GM21723 (cell line): ENCODE measurements at regions not wholly inside any gene's neighbourhood (a gene's known extent, or its start where the extent isn't known, plus 50 kb on each side); places are given as distances from the start of the nearest gene placed in this dataset.

Source experiments
- ATAC-seq: cut with Tn5 transposase; IDR thresholded peaks from one replicate; pipeline ENCODE4 v1.9.1; 2021; ENCODE audit warnings: mild to moderate bottlenecking, moderate library complexity; ENCODE audit not compliant: unreplicated experiment

DNA sequence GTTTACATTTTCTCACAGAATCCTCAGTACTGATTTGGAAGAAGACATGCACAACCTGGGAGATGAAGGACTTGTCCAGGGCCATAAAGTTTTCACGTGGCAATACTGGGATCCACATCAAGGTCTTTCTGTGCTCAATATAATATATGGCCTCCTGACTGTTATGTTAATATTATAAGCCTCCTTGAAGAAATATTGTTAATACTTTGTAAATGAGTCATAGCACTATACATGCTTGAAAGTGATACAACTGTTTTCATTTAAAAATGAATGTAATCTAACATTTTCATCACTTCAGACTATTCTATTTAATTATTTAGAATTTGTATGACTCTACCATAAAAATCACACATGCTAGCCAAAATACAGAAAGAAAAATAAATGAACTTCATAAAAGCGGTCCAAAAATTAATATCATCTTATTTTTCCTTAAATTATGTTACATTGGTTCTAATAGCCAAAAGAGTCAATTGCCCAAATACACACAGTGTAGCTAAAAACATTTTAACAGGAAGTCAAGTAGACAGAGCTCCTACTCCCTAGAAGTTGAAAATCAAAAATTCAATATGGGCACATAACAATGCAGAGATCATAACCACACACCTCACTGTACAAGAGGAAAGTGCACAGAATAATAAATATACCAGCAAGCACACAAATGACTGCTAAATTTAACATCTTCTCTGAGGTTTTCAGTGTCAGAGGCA, 188.0 kb upstream of the HDDC2 start:
- ATAC-seq = no peak

DNA sequence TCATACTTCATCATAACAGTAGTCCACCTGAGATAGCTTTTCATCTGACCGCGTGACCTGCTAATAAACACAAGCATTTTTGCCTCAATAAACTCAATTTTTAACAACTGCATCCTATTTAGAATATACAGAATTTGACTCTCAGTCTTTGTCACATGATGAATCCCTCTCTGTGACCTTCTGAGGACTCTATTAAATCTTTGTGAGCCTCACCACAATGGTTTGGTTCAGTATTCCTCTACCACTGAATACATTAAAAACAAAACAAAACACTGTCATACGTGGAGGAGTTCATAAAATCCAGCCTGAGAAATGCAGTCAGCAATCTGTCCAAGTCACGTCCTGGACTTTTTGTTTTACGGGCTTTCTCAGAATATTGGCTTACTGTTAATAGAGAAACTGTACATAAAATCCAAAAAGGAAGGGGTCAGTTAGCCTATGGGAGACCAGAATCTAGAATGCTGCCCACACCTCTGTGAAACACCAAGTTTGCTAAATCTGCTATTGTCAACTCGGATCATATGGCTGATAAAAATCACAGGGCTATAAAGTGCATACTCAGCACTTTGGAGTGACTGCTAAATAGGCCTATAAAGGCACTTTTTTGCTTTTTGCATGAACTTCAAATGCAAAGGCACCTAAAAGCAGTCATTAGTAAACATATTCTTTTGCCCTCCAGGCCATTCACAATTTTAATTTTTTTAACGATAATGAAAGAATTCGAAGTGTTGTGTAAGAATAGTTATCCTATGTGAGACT, 190.3 kb upstream of the HDDC2 start:
- ATAC-seq = no peak

DNA sequence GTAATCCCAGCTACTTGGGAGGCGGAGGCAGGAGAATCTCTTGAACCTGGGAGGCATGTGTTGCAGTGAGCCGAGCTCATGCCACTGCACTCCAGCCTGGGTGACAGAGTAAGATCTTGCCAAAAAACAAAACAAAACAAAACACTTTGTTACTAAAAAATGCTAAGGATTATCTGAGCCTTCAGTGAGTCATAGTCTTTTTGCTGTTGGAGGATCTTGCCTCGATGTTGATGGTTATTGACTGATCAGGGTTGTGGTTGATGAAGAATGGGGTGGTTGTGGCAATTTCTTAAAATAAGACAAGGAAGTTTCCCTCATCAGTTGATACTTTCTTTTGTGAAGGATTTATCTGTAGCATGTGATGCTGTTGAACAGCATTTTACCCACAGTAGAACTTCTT, 196.8 kb upstream of the HDDC2 start:
- no peak for ATAC-seq

DNA sequence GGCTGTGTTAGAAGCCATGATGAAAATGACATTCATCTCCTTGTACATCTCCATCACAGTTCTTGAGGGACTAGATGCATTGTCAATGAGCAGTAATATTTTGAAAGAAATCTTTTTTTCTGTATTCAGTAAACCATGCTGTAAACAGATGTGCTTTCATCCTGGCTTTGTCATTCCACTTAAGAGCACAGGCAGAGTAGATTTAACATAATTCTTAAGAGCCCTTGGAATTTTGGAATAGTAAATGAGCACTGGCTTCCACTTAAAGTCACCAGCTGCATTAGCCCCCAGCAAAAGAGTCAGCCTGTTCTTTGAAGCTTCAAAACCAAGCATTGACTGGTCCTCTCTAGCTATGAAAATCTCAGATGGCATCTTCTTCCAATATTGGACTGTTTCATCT, 197.8 kb upstream of the HDDC2 start:
- ATAC-seq = no peak

DNA sequence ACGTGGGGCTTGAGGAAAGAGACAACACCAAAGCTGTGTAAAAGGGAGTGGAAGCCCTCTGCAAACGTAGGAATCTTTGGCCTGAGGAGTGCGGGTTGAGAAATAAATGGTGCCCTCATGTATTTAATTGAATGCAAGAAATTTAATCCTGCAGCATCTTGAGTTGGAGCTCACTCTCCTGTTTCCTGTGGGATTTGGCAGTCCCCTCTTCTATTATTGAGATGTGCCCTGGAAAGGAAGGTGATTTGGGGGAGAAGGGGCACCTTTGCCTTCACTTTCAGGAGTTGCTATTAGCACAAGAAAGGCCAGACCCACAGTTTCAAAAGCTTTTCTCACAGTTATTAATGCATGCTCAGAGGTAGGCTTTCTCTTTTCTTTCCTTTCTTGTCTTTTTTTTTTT, 201.4 kb upstream of the HDDC2 start:
- no peak for ATAC-seq

DNA sequence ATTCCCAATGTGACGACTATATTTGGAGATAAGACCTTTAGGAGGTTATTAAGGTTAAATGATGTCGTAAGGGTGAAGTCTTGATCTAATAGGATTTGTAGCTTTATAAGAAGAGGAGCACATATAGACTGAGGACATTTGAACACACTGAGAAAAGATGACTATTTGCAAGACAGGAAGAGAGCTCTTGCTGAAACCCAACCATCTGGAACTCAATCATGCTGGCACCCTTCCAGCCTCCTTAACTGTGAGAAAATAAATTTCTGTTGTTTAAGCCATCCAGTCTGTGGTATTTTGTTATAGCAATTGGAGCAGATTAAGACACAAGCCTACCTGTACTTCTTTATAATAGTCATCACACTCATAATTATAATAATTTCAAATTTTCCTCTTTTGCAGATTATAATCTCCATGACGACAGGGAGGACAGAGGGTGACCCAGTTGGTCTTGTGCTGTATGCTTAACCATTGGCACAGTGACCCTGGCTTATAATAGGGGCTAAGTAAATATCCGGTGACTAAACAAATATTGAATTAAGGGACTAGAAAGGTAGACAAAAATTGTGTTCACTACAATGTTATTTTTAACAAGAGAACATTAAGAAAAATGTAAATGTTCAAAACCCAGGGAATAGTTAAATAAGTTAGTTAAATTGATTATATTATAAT, 206.4 kb upstream of the HDDC2 start:
- no peak for ATAC-seq

DNA sequence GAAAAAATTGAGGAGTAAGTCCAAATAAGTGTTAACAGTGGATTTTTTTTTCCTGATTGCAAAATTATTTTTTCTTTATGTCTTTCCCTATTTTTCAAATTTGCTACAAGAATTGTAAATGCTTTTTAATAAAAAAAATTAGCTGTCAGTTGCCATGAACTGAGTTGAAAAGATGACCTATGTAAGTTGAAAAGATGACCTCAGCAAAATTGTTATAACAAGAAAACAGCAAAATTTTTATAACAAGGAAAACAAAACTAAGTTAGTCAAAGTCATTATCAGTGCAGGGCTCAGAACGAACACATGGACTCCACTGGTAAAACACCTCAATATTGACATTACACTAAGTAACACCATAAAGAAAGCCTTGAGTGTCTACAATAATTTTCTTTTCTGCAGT, 207.0 kb upstream of the HDDC2 start:
- ATAC-seq = no peak

DNA sequence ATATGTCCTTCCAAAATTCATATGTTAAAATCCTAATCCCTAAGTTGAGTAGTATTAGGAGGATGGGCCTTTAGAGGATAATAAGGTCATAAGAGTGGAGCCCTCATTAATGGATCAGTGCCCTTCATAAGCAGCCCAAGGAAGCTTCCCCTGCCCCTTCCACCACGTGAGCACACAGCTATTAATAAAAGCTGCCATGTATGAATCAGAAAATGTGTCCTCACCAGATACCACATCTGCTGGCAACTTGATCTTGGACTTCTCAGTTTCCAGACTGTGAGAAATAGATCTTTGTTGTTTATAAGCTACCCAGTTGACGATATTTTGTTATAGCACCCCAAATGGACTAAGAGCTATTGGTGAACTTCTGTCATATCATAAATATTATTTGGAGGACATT, 207.7 kb upstream of the HDDC2 start:
- no peak for ATAC-seq

DNA sequence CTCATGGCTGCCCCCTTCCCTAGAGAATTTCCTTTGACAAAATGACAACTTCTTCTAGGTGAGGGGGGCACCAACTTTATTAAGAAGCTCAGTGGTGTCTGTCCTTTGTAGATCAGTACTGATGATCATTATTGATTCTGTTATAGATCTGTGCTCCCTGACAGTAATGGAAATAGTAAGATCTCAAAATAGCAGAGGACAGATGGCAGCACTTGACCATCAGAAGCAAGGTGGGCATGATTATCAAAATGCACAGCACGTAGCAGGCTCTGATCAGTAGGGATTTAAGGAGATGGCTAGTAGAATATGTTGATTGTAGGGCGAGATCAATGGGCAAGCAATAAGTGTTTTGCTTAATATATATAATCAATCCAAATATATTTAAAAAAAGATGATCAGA, 208.6 kb upstream of the HDDC2 start:
- ATAC-seq = no peak

DNA sequence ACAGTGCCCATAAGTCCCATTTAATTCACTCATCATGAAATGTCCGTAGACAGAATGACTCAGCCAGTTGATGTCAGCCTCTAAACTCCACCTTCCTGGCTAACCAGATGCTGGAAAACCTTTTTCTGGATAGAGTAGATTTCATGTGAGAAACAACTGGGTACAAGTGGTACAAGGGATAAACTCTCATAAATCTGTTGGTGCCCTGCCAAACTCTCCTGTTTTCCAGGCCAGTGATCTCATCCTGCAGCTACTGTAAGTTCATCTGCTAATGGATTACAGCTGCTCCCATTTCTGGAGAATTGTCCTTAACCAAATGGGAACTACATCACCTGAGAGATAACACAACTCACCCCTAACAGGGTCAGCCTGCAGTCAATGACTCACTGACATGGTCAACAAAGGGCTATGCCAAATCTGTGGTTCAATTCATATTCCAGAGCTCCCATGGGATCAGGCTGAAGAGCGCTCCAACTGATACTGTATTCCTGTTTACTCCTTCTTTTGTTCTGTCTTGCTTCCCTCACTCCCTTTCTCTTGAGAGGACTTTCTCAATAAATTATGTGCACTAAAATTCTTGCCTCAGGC, 210.1 kb upstream of the HDDC2 start:
- ATAC-seq = no peak

DNA sequence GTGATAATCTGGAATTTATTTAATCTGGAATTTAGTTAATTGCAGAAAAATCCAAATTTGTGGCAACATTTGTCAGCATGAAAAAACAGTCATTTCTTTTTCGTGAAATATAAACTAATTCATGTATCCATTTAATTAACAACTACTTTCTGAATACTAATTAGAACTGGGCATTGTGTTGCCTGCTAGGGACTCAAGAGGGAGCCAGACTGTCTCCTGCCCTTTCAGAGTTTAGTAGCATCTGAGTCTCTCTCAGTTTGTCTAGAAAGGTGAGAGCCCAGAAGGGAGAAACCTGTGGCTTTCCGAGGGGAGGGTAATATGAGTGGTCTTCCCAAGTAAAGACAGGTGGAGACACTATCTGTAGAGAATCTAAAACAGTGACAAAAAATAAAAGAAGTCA, 210.9 kb upstream of the HDDC2 start:
- ATAC-seq = peak; percentile 81

DNA sequence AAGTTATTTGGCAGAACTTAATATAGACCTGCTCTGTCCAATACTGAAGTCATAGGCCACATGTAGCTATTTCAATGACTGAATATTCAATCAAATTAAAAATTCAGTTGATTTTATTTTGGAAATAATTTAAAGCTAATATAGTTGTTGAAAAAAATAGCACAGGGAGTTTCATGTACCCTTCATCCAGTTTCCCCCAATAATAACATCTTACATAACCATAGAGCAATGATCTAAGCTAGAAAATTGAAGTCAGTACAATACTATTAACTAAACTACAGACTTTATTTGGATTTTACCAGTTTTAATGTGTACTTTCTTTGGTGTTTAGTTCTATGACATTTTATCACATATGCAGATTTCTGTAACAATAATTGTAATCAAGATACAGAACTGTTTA, 212.2 kb upstream of the HDDC2 start:
- no peak for ATAC-seq

DNA sequence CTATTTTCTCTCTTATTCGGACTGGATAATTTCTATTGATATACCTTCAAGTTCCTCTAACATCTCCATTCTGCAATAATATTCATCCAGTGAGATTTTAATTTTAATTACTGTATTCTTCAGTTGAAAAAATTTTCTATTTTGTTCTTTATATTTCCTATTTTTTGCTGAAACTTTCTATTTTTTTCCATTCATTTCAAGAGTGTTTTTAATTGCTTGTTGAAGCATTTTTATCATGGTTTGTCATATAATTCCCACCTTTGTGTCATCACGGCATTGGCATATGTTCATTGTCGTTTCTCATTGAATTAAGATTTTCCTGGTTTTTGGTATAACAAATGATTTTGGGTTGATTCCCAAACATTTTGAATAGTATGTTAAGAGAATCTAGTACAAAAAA, 214.9 kb upstream of the HDDC2 start:
- no peak for ATAC-seq

DNA sequence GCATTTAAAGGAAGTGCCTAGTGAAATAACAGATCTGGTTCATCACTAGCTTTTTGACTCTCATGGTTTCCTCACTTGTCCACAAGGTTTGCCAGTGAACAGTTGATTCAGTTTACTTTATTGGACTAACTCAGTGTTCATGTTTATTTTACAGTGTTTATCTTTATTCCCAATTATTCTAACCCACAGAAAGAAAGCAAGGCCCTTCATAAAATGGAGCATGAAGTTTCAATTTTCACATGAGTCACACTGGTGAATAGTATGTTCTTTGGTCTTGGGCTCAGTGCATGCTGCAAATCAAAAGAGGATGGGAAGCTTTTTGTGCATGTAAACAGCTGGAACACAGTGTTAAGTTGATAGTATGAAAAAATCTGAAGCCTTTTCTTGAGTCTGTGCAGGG, 217.6 kb upstream of the HDDC2 start:
- no peak for ATAC-seq

DNA sequence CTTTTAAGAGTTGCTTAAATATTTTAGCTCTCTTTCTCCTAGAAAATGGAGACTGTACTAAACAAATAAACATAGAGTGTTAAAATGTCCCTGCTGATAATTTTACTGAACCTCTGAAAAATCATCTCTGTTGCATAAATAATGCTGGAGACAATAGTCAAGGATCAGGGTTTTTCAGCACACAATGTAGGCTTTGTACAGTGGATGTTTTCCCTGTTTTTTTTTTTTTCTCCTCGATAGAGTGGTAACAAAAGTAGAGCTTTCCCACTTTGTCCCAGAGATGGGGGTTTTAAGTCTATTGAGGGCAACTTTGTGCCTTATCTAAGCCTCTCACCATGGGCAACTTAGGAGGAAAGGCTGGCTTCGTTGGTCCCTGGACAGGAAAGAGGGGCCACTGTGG, 222.6 kb upstream of the HDDC2 start:
- ATAC-seq = no peak

DNA sequence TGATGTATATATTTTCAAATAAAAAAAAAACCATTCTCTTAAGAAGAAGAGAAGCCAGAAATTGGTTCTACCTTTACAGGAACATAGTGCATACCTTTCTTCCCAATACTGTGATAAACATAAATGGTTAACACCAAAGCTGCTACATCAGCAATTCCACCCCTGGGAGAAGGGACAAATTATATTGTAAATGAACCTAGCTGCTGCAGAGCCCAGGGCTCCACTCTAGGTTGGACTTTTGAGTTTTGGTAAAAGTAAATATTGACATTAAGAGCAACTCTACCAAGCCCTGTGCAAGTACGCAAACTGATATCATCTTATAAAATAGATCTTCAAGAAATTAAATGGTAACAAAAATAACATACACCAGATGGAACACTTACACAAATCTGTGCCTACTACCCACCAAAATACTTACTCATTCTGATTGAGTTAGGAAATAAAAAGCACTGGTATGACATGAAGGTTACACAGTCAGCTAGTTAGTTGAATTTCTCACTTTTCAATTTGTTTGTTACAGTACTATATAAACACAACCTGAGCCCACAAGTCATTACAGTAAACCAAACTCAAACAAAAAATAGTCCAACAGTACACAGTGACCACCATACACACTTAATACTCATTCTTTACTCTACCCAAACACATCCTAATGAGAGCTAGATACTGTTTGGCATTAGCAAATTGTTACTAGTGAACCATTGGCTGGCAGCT, 223.3 kb upstream of the HEY2 start:
- no peak for ATAC-seq

DNA sequence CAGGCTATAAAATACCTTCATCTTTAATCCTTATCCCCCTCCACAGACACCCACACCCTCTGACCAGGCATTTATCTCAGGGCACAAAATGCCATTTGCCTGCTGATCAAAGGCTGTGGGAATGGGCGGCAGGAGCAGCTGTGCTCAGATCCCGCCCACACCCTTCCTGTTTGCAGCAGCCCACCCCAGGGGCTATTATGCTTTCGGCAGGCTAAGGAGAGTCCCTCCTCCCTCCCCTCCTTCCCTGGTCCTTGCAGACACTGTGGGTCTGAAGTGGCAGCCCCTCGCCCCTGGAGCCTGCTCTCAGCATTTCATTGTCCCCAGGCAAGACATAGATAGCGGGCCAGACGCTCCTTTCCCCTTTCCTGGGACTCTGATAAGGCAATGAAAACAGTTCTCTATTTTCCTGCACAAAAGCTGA, 220.8 kb upstream of the HEY2 start:
- ATAC-seq = no peak

DNA sequence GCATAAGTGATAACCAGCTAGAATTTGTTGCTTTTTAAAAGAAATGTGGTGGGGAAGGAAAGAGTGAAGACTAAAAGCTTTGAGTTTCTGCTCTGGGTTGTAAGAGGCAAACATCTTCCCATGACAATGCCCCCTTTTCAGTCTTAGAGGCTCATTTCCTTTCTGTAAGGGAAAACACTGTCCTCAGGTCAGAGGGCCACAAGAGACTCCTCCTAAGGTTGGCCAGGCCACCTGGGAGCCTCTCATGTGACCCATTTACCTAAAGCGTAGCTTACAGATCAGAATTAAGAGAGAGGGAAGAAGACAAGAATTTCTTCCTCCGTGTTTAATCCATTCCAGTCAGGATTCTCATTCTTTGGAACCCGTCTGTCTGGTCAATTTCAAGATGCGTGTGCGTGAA, 220.4 kb upstream of the HEY2 start:
- ATAC-seq = no peak

DNA sequence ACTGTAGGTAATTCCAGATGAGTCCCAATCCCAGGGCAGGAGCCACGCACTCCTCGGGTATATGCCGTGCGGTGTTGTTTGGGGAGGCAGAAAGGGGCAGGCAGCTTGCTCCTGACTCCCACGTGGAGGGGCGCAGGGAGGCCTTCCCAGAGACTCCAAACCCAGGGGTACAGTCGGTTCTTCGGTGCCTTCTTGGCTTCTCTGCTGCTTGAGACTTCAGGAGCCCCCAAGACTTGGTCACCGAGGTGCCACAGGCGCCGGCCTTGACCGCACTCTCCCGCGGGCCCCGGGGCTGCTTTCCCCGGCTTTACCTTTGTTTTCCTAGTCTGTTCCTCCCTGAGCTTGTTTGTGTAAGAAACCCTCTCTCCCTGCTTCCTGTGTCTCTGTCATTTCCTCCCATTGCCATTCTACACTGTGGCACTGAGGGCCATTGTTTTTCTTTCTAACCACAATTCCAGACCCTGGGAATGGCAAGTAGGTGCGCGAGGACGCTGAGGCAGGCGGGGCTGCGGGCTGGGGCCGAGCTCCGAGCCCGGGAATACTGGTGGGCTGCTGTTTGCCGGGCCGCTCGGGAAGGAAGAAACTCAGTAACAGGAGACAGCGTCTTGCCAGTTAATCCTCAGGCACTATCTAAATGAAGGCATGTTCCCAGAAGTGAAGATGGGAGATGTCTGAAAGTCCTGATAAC, 215.6 kb upstream of the HEY2 start:
- ATAC-seq = no peak

DNA sequence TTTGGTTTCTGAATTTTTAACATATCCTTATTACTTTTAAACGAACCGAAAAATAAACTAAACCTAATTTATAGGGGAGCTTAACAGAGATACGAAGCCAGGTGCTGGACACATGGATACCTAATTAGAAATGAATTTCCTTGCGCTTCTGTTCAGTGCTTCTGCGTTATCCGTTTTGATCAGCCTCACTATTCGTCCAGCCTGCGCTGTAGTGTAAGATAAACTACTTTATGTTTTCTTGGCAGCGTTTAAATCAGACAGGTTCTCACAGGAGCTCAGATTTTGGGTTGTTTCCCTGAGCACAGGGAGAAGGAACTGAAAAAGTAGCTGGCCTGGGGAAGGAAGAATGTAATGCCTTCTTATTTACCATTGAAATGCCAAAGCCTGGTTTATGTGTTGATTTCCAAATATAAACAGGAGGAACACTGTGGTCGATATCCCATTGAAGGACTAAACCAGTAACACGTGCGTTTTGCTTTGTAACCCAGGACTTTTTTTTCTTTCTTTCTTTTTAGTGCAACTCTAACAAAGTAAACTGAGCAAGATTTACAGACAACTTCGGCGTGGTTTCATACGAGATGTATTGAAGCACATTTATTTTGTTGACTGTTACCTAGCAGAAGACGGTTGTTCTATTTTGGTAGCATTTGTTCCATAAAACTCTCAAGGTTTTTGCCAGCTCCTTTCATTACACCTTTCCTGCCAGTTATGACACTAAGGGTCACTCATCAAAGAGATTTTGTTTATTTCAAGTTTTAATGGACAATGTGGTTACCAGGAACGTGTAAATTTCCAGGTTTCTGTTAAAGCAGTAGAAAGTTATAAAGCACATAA, 214.8 kb upstream of the HEY2 start:
- no peak for ATAC-seq
